Esophagus squamous epithelium (tissue), 4 donors: ENCODE measurements at regions not wholly inside any gene's neighbourhood (a gene's known extent, or its start where the extent isn't known, plus 50 kb on each side); places are given as distances from the start of the nearest gene placed in this dataset.

Experiments
- POLR2A ChIP-seq, 4 donors: fragments of 450-650 bp; IDR thresholded peaks; one replicate each; pipeline ENCODE4 v1.6.1; 2017; ENCODE audit warnings: antibody characterized with exemption in 4 of 4, mild to moderate bottlenecking in 4 of 4, moderate library complexity in 3 of 4
- TF ChIP-seq, protein P1 (sequence below), 6 experiments: fragments of 450-650 bp in 4 of 6; fragments of 200-600 bp in 2 of 6; sonication (generic) in 2 of 6; IDR thresholded peaks; one replicate each; pipeline ENCODE4 v1.5.1; 2016 to 2019; ENCODE audit warnings: antibody characterized with exemption in 6 of 6, mild to moderate bottlenecking in 4 of 6, moderate library complexity in 4 of 6

DNA sequence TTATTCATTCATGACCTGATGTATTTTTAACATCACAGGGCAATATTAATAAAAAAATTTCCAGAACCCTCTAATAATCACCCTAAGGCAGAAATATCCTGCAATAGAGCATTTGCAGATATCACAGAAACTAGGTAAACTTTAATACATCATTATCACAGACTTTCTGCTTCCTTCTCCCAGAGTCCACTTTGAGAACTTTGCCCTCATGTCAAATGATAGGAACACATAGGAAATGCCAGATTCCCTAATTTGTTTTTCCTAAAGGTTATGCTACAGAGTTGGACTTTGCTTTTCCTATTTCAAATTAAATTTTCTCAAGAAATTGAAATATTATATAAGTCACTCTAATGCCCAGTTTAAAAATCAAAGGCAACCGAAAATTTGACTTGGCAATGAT is 352.8 kb upstream of the LRP1B start:
- TF ChIP-seq, protein P1, sequence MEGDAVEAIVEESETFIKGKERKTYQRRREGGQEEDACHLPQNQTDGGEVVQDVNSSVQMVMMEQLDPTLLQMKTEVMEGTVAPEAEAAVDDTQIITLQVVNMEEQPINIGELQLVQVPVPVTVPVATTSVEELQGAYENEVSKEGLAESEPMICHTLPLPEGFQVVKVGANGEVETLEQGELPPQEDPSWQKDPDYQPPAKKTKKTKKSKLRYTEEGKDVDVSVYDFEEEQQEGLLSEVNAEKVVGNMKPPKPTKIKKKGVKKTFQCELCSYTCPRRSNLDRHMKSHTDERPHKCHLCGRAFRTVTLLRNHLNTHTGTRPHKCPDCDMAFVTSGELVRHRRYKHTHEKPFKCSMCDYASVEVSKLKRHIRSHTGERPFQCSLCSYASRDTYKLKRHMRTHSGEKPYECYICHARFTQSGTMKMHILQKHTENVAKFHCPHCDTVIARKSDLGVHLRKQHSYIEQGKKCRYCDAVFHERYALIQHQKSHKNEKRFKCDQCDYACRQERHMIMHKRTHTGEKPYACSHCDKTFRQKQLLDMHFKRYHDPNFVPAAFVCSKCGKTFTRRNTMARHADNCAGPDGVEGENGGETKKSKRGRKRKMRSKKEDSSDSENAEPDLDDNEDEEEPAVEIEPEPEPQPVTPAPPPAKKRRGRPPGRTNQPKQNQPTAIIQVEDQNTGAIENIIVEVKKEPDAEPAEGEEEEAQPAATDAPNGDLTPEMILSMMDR (IDR thresholded peaks at IDR 0.05): no peak
- no peak for TF ChIP-seq POLR2A (IDR thresholded peaks at IDR 0.05)
